ENCODE measurements at regions not wholly inside any gene's neighbourhood (a gene's known extent, or its start where the extent isn't known, plus 50 kb on each side); places are given as distances from the start of the nearest gene placed in this dataset.

- Histone ChIP-seq H3K36me3 (ENCODE audit: control insufficient read depth in 1 of 2, insufficient read depth in 2 of 2, low read length in 2 of 2) (no peaks in the 10 kb centered on the region), H2AK5ac (ENCODE audit: low read length) (no peak overlapping the region), H3K18ac (ENCODE audit: low read length) (no peak overlapping the region), H3K9ac (ENCODE audit: low read length) (no peak overlapping the region), H4K91ac (ENCODE audit: low read depth, low read length) (no peak overlapping the region), H4K12ac (ENCODE audit: low read depth, low read length) (no peak overlapping the region), H2BK120ac (ENCODE audit: insufficient read depth, low read length, poor library complexity) (no peak overlapping the region), H3K4me3 (ENCODE audit: low read depth, low read length) (no peak overlapping the region), H3K9me3 (ENCODE audit: insufficient read depth, low read depth, low read length) (no peaks in the 10 kb centered on the region), H3K27me3 (ENCODE audit: insufficient read depth, low read length) (peaks cover 2% of the 10 kb centered on the region), H3K4me1 (ENCODE audit: control insufficient read depth in 1 of 2, insufficient read depth in 2 of 2, low read length in 2 of 2) (peaks cover 3 to 11% of the 10 kb centered on the region in 2 experiments), H2BK12ac (ENCODE audit: low read length) (no peak overlapping the region), H4K8ac (ENCODE audit: low read depth, low read length) (no peak overlapping the region), H3K79me1 (ENCODE audit: low read length) (no peaks in the 10 kb centered on the region), H2AFZ (ENCODE audit: insufficient read depth, low read length, poor library complexity) (no peak overlapping the region), H3K4ac (ENCODE audit: low read depth, low read length) (no peak overlapping the region), H3K4me2 (ENCODE audit: low read length) (no peak overlapping the region), H3K27ac (ENCODE audit: low read depth, low read length) (no peak overlapping the region), H2BK5ac (ENCODE audit: low read depth, low read length, poor library complexity) (no peak overlapping the region), H3K79me2 (ENCODE audit: control insufficient read depth, insufficient read depth, low read length, poor library complexity) (no peaks in the 10 kb centered on the region), H3K14ac (ENCODE audit: low read length) (no peak overlapping the region), H3K23ac (ENCODE audit: low read length) (no peak overlapping the region)
- WGBS (ENCODE audit: extremely low coverage, insufficient coverage, insufficient read length): no CpG with 5 or more reads among the region's 2 CpGs
- no peak for DNase-seq
Measured at GRCh38 chr22:22072169-22072836, 89.7 kb upstream of the TOP3B start.

GRCh38 chr22:22071455-22071854, 88.9 kb upstream of the TOP3B start:
- no peaks in the 10 kb centered on the region for H3K79me2 ChIP-seq (ENCODE audit: control insufficient read depth, insufficient read depth, low read length, poor library complexity)
- H3K9ac ChIP-seq (ENCODE audit: low read length): no peak overlapping the region
- H3K23ac ChIP-seq (ENCODE audit: low read length): no peak overlapping the region
- no peak overlapping the region for H2AFZ ChIP-seq (ENCODE audit: insufficient read depth, low read length, poor library complexity)
- H3K4me2 ChIP-seq (ENCODE audit: low read length): no peak overlapping the region
- H3K27me3 ChIP-seq (ENCODE audit: insufficient read depth, low read length): peaks cover 2% of the 10 kb centered on the region
- H4K8ac ChIP-seq (ENCODE audit: low read depth, low read length): no peak overlapping the region
- H2BK5ac ChIP-seq (ENCODE audit: low read depth, low read length, poor library complexity): no peak overlapping the region
- H2BK120ac ChIP-seq (ENCODE audit: insufficient read depth, low read length, poor library complexity): no peak overlapping the region
- H3K79me1 ChIP-seq (ENCODE audit: low read length): no peaks in the 10 kb centered on the region
- no peak overlapping the region for H3K4me3 ChIP-seq (ENCODE audit: low read depth, low read length)
- H3K27ac ChIP-seq (ENCODE audit: low read depth, low read length): no peak overlapping the region
- H3K18ac ChIP-seq (ENCODE audit: low read length): no peak overlapping the region
- peaks cover 3 to 10% of the 10 kb centered on the region in 2 experiments for H3K4me1 ChIP-seq (ENCODE audit: control insufficient read depth in 1 of 2, insufficient read depth in 2 of 2, low read length in 2 of 2)
- H3K36me3 ChIP-seq (ENCODE audit: control insufficient read depth in 1 of 2, insufficient read depth in 2 of 2, low read length in 2 of 2): no peaks in the 10 kb centered on the region
- H2BK12ac ChIP-seq (ENCODE audit: low read length): no peak overlapping the region
- WGBS (ENCODE audit: extremely low coverage, insufficient coverage, insufficient read length): no CpG with 5 or more reads among the region's 2 CpGs
- H2AK5ac ChIP-seq (ENCODE audit: low read length): no peak overlapping the region
- H4K91ac ChIP-seq (ENCODE audit: low read depth, low read length): no peak overlapping the region
- H3K14ac ChIP-seq (ENCODE audit: low read length): no peak overlapping the region
- no peaks in the 10 kb centered on the region for H3K9me3 ChIP-seq (ENCODE audit: insufficient read depth, low read depth, low read length)
- no peak for DNase-seq
- no peak overlapping the region for H4K12ac ChIP-seq (ENCODE audit: low read depth, low read length)
- no peak overlapping the region for H3K4ac ChIP-seq (ENCODE audit: low read depth, low read length)

- H3K79me2 ChIP-seq (ENCODE audit: control insufficient read depth, insufficient read depth, low read length, poor library complexity): no peaks in the 10 kb centered on the region
- H2AFZ ChIP-seq (ENCODE audit: insufficient read depth, low read length, poor library complexity): no peak overlapping the region
Measured at GRCh38 chr22:22070371-22070824, 87.8 kb upstream of the TOP3B start.

GRCh38 chr22:22069450-22070370, 87.1 kb upstream of the TOP3B start:
- Histone ChIP-seq H4K91ac (ENCODE audit: low read depth, low read length) (no peak overlapping the region), H4K8ac (ENCODE audit: low read depth, low read length) (no peak overlapping the region), H3K18ac (ENCODE audit: low read length) (no peak overlapping the region), H2BK120ac (ENCODE audit: insufficient read depth, low read length, poor library complexity) (no peak overlapping the region), H3K9ac (ENCODE audit: low read length) (no peak overlapping the region), H3K23ac (ENCODE audit: low read length) (no peak overlapping the region), H3K4me2 (ENCODE audit: low read length) (no peak overlapping the region), H2AFZ (ENCODE audit: insufficient read depth, low read length, poor library complexity) (no peak overlapping the region), H3K14ac (ENCODE audit: low read length) (no peak overlapping the region), H3K36me3 (ENCODE audit: control insufficient read depth in 1 of 2, insufficient read depth in 2 of 2, low read length in 2 of 2) (no peaks in the 10 kb centered on the region), H3K27me3 (ENCODE audit: insufficient read depth, low read length) (peaks cover 2% of the 10 kb centered on the region), H4K12ac (ENCODE audit: low read depth, low read length) (no peak overlapping the region), H2BK5ac (ENCODE audit: low read depth, low read length, poor library complexity) (no peak overlapping the region), H2AK5ac (ENCODE audit: low read length) (no peak overlapping the region), H3K79me1 (ENCODE audit: low read length) (no peaks in the 10 kb centered on the region), H3K79me2 (ENCODE audit: control insufficient read depth, insufficient read depth, low read length, poor library complexity) (no peaks in the 10 kb centered on the region), H3K4me3 (ENCODE audit: low read depth, low read length) (no peak overlapping the region), H3K27ac (ENCODE audit: low read depth, low read length) (no peak overlapping the region), H3K4me1 (ENCODE audit: control insufficient read depth in 1 of 2, insufficient read depth in 2 of 2, low read length in 2 of 2) (peaks cover under 1 to 6% of the 10 kb centered on the region in 2 experiments), H3K9me3 (ENCODE audit: insufficient read depth, low read depth, low read length) (no peaks in the 10 kb centered on the region), H3K4ac (ENCODE audit: low read depth, low read length) (no peak overlapping the region), H2BK12ac (ENCODE audit: low read length) (no peak overlapping the region)
- no peak for DNase-seq
- no CpG with 5 or more reads among the region's 6 CpGs for WGBS (ENCODE audit: extremely low coverage, insufficient coverage, insufficient read length)

More at GRCh38 chr22:22070371-22070824, 87.8 kb upstream of the TOP3B start:
- Histone ChIP-seq H3K4me2 (ENCODE audit: low read length) (no peak overlapping the region), H3K4me3 (ENCODE audit: low read depth, low read length) (no peak overlapping the region), H3K79me1 (ENCODE audit: low read length) (no peaks in the 10 kb centered on the region), H3K23ac (ENCODE audit: low read length) (no peak overlapping the region), H3K18ac (ENCODE audit: low read length) (no peak overlapping the region), H3K27me3 (ENCODE audit: insufficient read depth, low read length) (peaks cover 2% of the 10 kb centered on the region), H3K14ac (ENCODE audit: low read length) (no peak overlapping the region), H3K36me3 (ENCODE audit: control insufficient read depth in 1 of 2, insufficient read depth in 2 of 2, low read length in 2 of 2) (no peaks in the 10 kb centered on the region), H3K9me3 (ENCODE audit: insufficient read depth, low read depth, low read length) (no peaks in the 10 kb centered on the region), H2BK120ac (ENCODE audit: insufficient read depth, low read length, poor library complexity) (no peak overlapping the region), H3K9ac (ENCODE audit: low read length) (no peak overlapping the region), H4K12ac (ENCODE audit: low read depth, low read length) (no peak overlapping the region), H4K91ac (ENCODE audit: low read depth, low read length) (no peak overlapping the region), H3K4ac (ENCODE audit: low read depth, low read length) (no peak overlapping the region), H3K27ac (ENCODE audit: low read depth, low read length) (no peak overlapping the region), H2AK5ac (ENCODE audit: low read length) (no peak overlapping the region), H2BK5ac (ENCODE audit: low read depth, low read length, poor library complexity) (no peak overlapping the region), H3K4me1 (ENCODE audit: control insufficient read depth in 1 of 2, insufficient read depth in 2 of 2, low read length in 2 of 2) (peaks cover 3 to 8% of the 10 kb centered on the region in 2 experiments), H2BK12ac (ENCODE audit: low read length) (no peak overlapping the region), H4K8ac (ENCODE audit: low read depth, low read length) (no peak overlapping the region)
- DNase-seq: peak; percentile 33 to 53
- WGBS (ENCODE audit: extremely low coverage, insufficient coverage, insufficient read length): no CpG with 5 or more reads among the region's 2 CpGs

Data from trophoblast cell (in vitro differentiated cells and primary cell).